ENCODE measurements at regions not wholly inside any gene's neighbourhood (a gene's known extent, or its start where the extent isn't known, plus 50 kb on each side); places are given as distances from the start of the nearest gene placed in this dataset.

GRCh38 chr6:142699391-142699790 lies 245.6 kb downstream of the HIVEP2 start:
- POLR2A ChIA-PET: no interaction called here
- Mint-ChIP-seq H3K27ac (no peak overlapping the region), H3K27me3 (ENCODE audit: low read depth) (no peaks in the 10 kb centered on the region; the same call in 1 of the 2 replicates), H3K4me1 (peaks cover 24% of the 10 kb centered on the region), H3K36me3 (no peaks in the 10 kb centered on the region), H3K4me3 (no peak overlapping the region), H3K9me3 (no peaks in the 10 kb centered on the region)
- ATAC-seq (no peak), DNase-seq (ENCODE audit: low spot score) (no peak)
- CTCF ChIA-PET: interaction anchor here (1.3 to 1.4 kb wide), 2 partner anchors 17 to 533 kb away, joined by 3 to 5 read pairs; no protein-coding TSS in a partner anchor
- TF ChIP-seq ATF6 (CRISPR knock-in tag; IDR thresholded peaks at IDR 0.05): no peak
- TF ChIP-seq GRHL2 (CRISPR knock-in tag; IDR thresholded peaks at IDR 0.05; ENCODE audit: insufficient replicate concordance, severe bottlenecking): no peak
- no peak for TF ChIP-seq NR2C2 (CRISPR knock-in tag; IDR thresholded peaks at IDR 0.05)
- no peak for TF ChIP-seq AFF4 (CRISPR knock-in tag; IDR thresholded peaks at IDR 0.05; ENCODE audit: borderline replicate concordance)
- no peak for TF ChIP-seq IRF2 (CRISPR knock-in tag; IDR thresholded peaks at IDR 0.05; ENCODE audit: borderline replicate concordance, low read depth)
- TF ChIP-seq RELA (CRISPR knock-in tag; IDR thresholded peaks at IDR 0.05; ENCODE audit: borderline replicate concordance): no peak
- no peak for TF ChIP-seq CBFB (CRISPR knock-in tag; IDR thresholded peaks at IDR 0.05; ENCODE audit: low read depth)
- no peak for TF ChIP-seq ZNF219 (CRISPR knock-in tag; IDR thresholded peaks at IDR 0.05; ENCODE audit: borderline replicate concordance)
- no peak for TF ChIP-seq FOXJ3 (CRISPR knock-in tag; IDR thresholded peaks at IDR 0.05; ENCODE audit: borderline replicate concordance)
- no peak for TF ChIP-seq ETV6 (CRISPR knock-in tag; IDR thresholded peaks at IDR 0.05)
- no peak for TF ChIP-seq NFE2L1 (CRISPR knock-in tag; IDR thresholded peaks at IDR 0.05)
- TF ChIP-seq PRDM15 (CRISPR knock-in tag; IDR thresholded peaks at IDR 0.05): no peak
- TF ChIP-seq USF2 (CRISPR knock-in tag; IDR thresholded peaks at IDR 0.05): no peak

GRCh38 chr6:142700032-142700431 lies 244.9 kb downstream of the HIVEP2 start:
- ATAC-seq (no peak), DNase-seq (ENCODE audit: low spot score) (no peak)
- ChIA-PET POLR2A (no interaction called here), CTCF (no interaction called here)
- H3K27me3 Mint-ChIP-seq (ENCODE audit: low read depth): no peaks in the 10 kb centered on the region; the same call in 1 of the 2 replicates
- H3K9me3 Mint-ChIP-seq: no peaks in the 10 kb centered on the region
- H3K4me3 Mint-ChIP-seq: no peak overlapping the region
- H3K4me1 Mint-ChIP-seq: peaks cover 24% of the 10 kb centered on the region
- no peak overlapping the region for H3K27ac Mint-ChIP-seq
- H3K36me3 Mint-ChIP-seq: no peaks in the 10 kb centered on the region
- TF ChIP-seq NFE2L1 (CRISPR knock-in tag; IDR thresholded peaks at IDR 0.05) (no peak), ZNF317 (CRISPR knock-in tag; IDR thresholded peaks at IDR 0.05; ENCODE audit: borderline replicate concordance, low read depth) (no peak), E2F1 (CRISPR knock-in tag; IDR thresholded peaks at IDR 0.05) (no peak), TEAD1 (CRISPR knock-in tag; IDR thresholded peaks at IDR 0.05) (no peak), TEAD4 (CRISPR knock-in tag; IDR thresholded peaks at IDR 0.05) (no peak), ZNF396 (CRISPR knock-in tag; IDR thresholded peaks at IDR 0.05; ENCODE audit: borderline replicate concordance) (no peak), MYBL2 (CRISPR knock-in tag; IDR thresholded peaks at IDR 0.05) (no peak)

Measured in WTC11 (cell line).